Ovary (tissue), 3 donors: ENCODE measurements at regions not wholly inside any gene's neighbourhood (a gene's known extent, or its start where the extent isn't known, plus 50 kb on each side); places are given as distances from the start of the nearest gene placed in this dataset.

Experiments
- EP300 ChIP-seq: sonication (generic); formaldehyde crosslinking; IDR thresholded peaks from one replicate; pipeline ENCODE4 v1.6.1; 2017; ENCODE audit warnings: antibody characterized with exemption
- POLR2A ChIP-seq: fragments of 450-650 bp; IDR thresholded peaks from one replicate; pipeline ENCODE4 v1.6.1; 2017; ENCODE audit warnings: antibody characterized with exemption, mild to moderate bottlenecking, moderate library complexity
- TF ChIP-seq, protein P1 (sequence below), 3 donors: fragments of 450-650 bp in 2 of 3; fragments of 200-600 bp in 1 of 3; IDR thresholded peaks; one replicate each; pipeline versions ENCODE4 v1.5.1 to v1.8.0; 2016 to 2022; ENCODE audit warnings: antibody characterized with exemption in 3 of 3, mild to moderate bottlenecking in 1 of 3
- donor health status: DM: no; HTN: no; CAD: no.

DNA sequence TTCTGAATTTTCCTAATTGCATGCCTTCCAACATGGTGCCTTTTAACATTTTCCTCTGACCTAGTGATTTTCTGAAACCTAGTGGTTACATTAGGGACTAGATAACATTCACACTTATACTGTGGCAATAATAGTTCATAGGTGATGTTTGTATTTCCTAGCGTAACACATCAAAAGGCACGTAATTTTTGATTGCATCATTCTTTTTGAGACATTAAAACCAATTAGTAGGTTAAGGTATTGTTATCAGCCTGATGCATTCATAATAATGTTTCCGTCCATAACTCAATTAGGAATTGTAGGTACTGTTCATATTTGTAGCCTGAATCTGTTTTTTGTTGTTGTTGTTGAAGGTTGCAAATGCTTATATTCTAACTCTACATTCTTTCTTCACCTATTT is 192.4 kb downstream of the ANXA1 start:
- TF ChIP-seq EP300 (no peak), POLR2A (no peak)
- TF ChIP-seq, protein P1, sequence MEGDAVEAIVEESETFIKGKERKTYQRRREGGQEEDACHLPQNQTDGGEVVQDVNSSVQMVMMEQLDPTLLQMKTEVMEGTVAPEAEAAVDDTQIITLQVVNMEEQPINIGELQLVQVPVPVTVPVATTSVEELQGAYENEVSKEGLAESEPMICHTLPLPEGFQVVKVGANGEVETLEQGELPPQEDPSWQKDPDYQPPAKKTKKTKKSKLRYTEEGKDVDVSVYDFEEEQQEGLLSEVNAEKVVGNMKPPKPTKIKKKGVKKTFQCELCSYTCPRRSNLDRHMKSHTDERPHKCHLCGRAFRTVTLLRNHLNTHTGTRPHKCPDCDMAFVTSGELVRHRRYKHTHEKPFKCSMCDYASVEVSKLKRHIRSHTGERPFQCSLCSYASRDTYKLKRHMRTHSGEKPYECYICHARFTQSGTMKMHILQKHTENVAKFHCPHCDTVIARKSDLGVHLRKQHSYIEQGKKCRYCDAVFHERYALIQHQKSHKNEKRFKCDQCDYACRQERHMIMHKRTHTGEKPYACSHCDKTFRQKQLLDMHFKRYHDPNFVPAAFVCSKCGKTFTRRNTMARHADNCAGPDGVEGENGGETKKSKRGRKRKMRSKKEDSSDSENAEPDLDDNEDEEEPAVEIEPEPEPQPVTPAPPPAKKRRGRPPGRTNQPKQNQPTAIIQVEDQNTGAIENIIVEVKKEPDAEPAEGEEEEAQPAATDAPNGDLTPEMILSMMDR (IDR thresholded peaks at IDR 0.05), result no peak
